Type B pancreatic cell (in vitro differentiated cells): ENCODE measurements at regions not wholly inside any gene's neighbourhood (a gene's known extent, or its start where the extent isn't known, plus 50 kb on each side); places are given as distances from the start of the nearest gene placed in this dataset.

Experiments
- DNase-seq: peaks from one replicate; pipeline ENCODE4 v3.0.0; 2021; ENCODE audit warnings: mixed read lengths; ENCODE audit not compliant: unreplicated experiment; ENCODE audit errors: extremely low spot score
- H3K27ac Mint-ChIP-seq: 2 replicates; pipeline ENCODE4 v1.8.0; 2021; ENCODE audit warnings: mild to moderate bottlenecking, mixed read lengths
- H3K27me3 Mint-ChIP-seq: 2 replicates; pipeline ENCODE4 v1.8.0; 2021; ENCODE audit warnings: mixed read lengths
- H3K36me3 Mint-ChIP-seq: 2 replicates; pipeline ENCODE4 v1.8.0; 2021; ENCODE audit warnings: mixed read lengths
- H3K4me1 Mint-ChIP-seq: one replicate; pipeline ENCODE4 v1.8.0; 2021; ENCODE audit warnings: mixed read lengths; ENCODE audit not compliant: unreplicated experiment
- H3K4me3 Mint-ChIP-seq: 2 replicates; pipeline ENCODE4 v1.8.0; 2021; ENCODE audit warnings: mild to moderate bottlenecking, mixed read lengths
- H3K9me3 Mint-ChIP-seq: 2 replicates; pipeline ENCODE4 v1.8.0; 2021; ENCODE audit warnings: mixed read lengths
- CTCF ChIP-seq: fragments of 200-600 bp; sonication (generic); conservative IDR thresholded peaks from 2 replicates; pipeline ENCODE4 v1.5.0; 2021; ENCODE audit warnings: antibody characterized with exemption, mild to moderate bottlenecking

GRCh38 chr12:115183752-115184151 is 499.8 kb upstream of the TBX3 start:
- Mint-ChIP-seq H3K4me1 (no peaks in the 10 kb centered on the region), H3K27me3 (no peaks in the 10 kb centered on the region), H3K9me3 (peaks cover 3% of the 10 kb centered on the region), H3K4me3 (no peak overlapping the region), H3K27ac (no peak overlapping the region), H3K36me3 (no peaks in the 10 kb centered on the region)
- TF ChIP-seq CTCF: no peak
- DNase-seq: no peak

- peaks cover 19% of the 10 kb centered on the region for H3K4me1 Mint-ChIP-seq
- H3K4me3 Mint-ChIP-seq: no peak overlapping the region
- no peaks in the 10 kb centered on the region for H3K27me3 Mint-ChIP-seq
- TF ChIP-seq CTCF: no peak
- no peak overlapping the region for H3K27ac Mint-ChIP-seq
- no peaks in the 10 kb centered on the region for H3K9me3 Mint-ChIP-seq
- no peaks in the 10 kb centered on the region for H3K36me3 Mint-ChIP-seq
- no peak for DNase-seq
These were observed 493.9 kb upstream of the TBX3 start for GRCh38 chr12:115177899-115178298.

GRCh38 chr12:115176741-115177400 is 492.9 kb upstream of the TBX3 start:
- no peak for DNase-seq
- Mint-ChIP-seq H3K4me1 (peaks cover 24% of the 10 kb centered on the region), H3K4me3 (no peak overlapping the region), H3K27ac (no peak overlapping the region), H3K27me3 (no peaks in the 10 kb centered on the region), H3K36me3 (no peaks in the 10 kb centered on the region), H3K9me3 (no peaks in the 10 kb centered on the region)
- TF ChIP-seq CTCF: no peak

DNA sequence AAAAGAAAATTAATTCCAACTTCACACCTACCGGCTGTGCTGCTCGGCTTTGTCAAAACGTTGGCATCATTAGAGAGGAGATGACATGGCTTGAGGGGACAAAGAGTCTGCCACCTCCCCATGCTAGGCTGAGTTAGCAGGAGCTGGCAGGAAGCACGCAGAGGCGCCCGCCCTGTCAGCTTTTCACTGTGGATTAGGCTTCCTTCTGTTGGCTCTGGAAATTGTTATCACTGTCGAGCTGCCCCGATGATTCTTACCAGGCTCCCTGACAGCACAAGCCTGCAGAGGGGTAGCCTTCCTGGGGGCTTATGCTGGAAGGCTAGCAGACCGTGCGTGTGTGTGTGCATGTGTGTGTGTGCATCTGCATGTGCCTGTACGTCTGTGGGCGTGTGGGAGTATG is 490.9 kb upstream of the TBX3 start:
- Mint-ChIP-seq H3K27me3 (no peaks in the 10 kb centered on the region), H3K4me3 (peak overlapping the region; percentile 5), H3K4me1 (peaks cover 24% of the 10 kb centered on the region), H3K9me3 (no peaks in the 10 kb centered on the region), H3K27ac (no peak overlapping the region), H3K36me3 (no peaks in the 10 kb centered on the region)
- TF ChIP-seq CTCF: no peak
- DNase-seq: no peak

DNA sequence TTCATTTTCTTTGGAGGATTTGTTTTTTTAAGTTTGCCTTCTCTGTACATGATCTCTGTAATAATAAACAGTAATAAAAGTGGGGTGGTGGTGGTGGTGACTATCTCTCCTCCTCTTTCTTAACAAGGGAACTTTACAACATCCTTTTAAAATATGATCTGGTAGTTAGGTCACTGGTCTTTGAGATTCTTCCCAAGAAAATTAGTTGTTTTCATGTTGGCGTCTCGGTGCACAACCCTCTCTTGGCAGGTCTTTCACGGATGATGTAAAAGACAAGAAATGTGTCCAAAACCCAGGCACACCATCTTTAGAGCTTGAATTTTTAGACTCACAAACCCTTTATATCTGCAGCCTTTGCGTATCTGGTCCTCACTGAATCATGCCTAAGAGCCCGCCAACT is 488.5 kb upstream of the TBX3 start:
- Mint-ChIP-seq H3K27ac (no peak overlapping the region), H3K27me3 (no peaks in the 10 kb centered on the region), H3K4me1 (peaks cover 24% of the 10 kb centered on the region), H3K9me3 (no peaks in the 10 kb centered on the region), H3K4me3 (no peak overlapping the region), H3K36me3 (no peaks in the 10 kb centered on the region)
- DNase-seq: no peak
- no peak for TF ChIP-seq CTCF

DNA sequence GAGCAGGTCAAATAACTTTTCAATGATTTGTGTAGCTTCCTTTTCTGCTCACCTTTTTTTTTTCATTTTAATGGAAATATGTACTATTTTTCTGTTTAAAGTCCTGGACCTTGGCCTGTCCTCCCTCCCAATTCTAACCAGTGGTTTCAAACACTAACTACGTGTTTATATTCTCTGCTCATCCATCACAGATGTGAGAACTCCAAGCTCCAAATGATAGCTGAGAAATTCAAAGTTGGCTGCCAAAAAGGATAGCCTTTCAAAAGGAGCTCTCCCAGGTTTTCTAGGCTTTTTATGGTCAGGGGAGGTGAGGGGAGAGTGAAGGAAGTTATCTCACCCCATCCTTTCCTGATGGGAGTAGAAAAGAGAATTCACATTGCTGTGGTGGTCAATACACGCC is 486.0 kb upstream of the TBX3 start:
- Mint-ChIP-seq H3K27ac (no peak overlapping the region), H3K9me3 (no peaks in the 10 kb centered on the region), H3K36me3 (no peaks in the 10 kb centered on the region), H3K27me3 (no peaks in the 10 kb centered on the region), H3K4me1 (peaks cover 20% of the 10 kb centered on the region), H3K4me3 (no peak overlapping the region)
- TF ChIP-seq CTCF: no peak
- no peak for DNase-seq
